Endothelial cell of umbilical vein (primary cell): ENCODE measurements at regions not wholly inside any gene's neighbourhood (a gene's known extent, or its start where the extent isn't known, plus 50 kb on each side); places are given as distances from the start of the nearest gene placed in this dataset.

ENCODE experiments used
- BruUV-seq: library from RNA; stranded (reverse); fragments of 400-500 nt; replicated peaks from 2 replicates; lab custom pipeline; 2021; lab: Mats Ljungman, UMichigan
- CTCF ChIA-PET: fragments of 300-600, 350-600 bp; sonication (Branson Sonifier 250); formaldehyde crosslinking; loops from one replicate; lab custom pipeline; 2021; ENCODE audit warnings: antibody characterized with exemption, inconsistent platforms; lab: Charles Lee
- POLR2A ChIA-PET: fragments of 300-600, 350-600 bp; sonication (Branson Sonifier 250); formaldehyde crosslinking; loops from one replicate; lab custom pipeline; 2021; ENCODE audit warnings: antibody characterized with exemption, inconsistent platforms; lab: Charles Lee
- DNase-seq: peaks from one replicate; pipeline ENCODE4 v3.0.0-alpha.2; 2011; ENCODE audit warnings: low read depth, low spot score
- FAIRE-seq: peaks from 2 replicates; lab custom pipeline; 2011; peaks lifted over from hg19 to GRCh38; lab: Jason Lieb, UNC
- H2AFZ ChIP-seq: 2 replicates; pipeline ENCODE4 v1.6.0; 2012; ENCODE audit warnings: low read depth, low read length, control low read depth, inconsistent platforms
- H3K27ac ChIP-seq: 2 replicates; pipeline ENCODE4 v1.5.1; 2011; ENCODE audit warnings: low read depth, mild to moderate bottlenecking, control low read depth, low read length, moderate library complexity; ENCODE audit not compliant: insufficient read depth
- H3K27me3 ChIP-seq, 2 experiments: 2 replicates each; pipeline versions ENCODE4 v1.6.0 to v1.6.1; 2011; ENCODE audit warnings: low read length in 2 of 2, mixed read lengths in 1 of 2; ENCODE audit not compliant: control insufficient read depth in 2 of 2, insufficient read depth in 2 of 2
- H3K36me3 ChIP-seq, 2 experiments: 2 replicates in 1 of 2; 3 replicates in 1 of 2; pipeline ENCODE4 v1.5.1; 2011; ENCODE audit warnings: low read length in 2 of 2, mild to moderate bottlenecking in 1 of 2, moderate library complexity in 1 of 2; ENCODE audit not compliant: control insufficient read depth in 2 of 2, insufficient read depth in 2 of 2; ENCODE audit errors: extremely low read depth in 1 of 2
- H3K4me1 ChIP-seq: 3 replicates; pipeline ENCODE4 v1.5.1; 2011; ENCODE audit warnings: mild to moderate bottlenecking, low read length; ENCODE audit not compliant: control insufficient read depth, insufficient read depth; ENCODE audit errors: extremely low read depth
- H3K4me2 ChIP-seq: 2 replicates; pipeline ENCODE4 v1.6.1; 2011; ENCODE audit warnings: low read length, control low read depth, mixed read lengths; ENCODE audit not compliant: insufficient read depth
- H3K4me3 ChIP-seq, 3 experiments: fragments of 200-600 bp in 1 of 3; sonication (generic), shearing (Covaris generic) in 1 of 3; replicated peaks in 1 of 3; 2 replicates each; pipeline ENCODE4 v1.5.1; 2011 to 2016; ENCODE audit warnings: control low read depth in 3 of 3, low read length in 3 of 3, mild to moderate bottlenecking in 2 of 3, inconsistent platforms in 1 of 3, low read depth in 1 of 3, moderate library complexity in 1 of 3; ENCODE audit not compliant: insufficient read depth in 1 of 3
- H3K79me2 ChIP-seq: 2 replicates; pipeline ENCODE4 v1.6.0; 2012; ENCODE audit warnings: low read length, inconsistent platforms; ENCODE audit not compliant: control insufficient read depth, insufficient read depth
- H3K9ac ChIP-seq: replicated peaks from 2 replicates; pipeline ENCODE3; 2011; ENCODE audit warnings: low read length, control low read depth; ENCODE audit not compliant: insufficient read depth; ENCODE audit errors: extremely low read depth
- H3K9me1 ChIP-seq: replicated peaks from 3 replicates; pipeline ENCODE4 v1.6.0; 2011; ENCODE audit warnings: mild to moderate bottlenecking, low read length; ENCODE audit not compliant: control insufficient read depth, insufficient read depth; ENCODE audit errors: extremely low read depth
- H3K9me3 ChIP-seq: replicated peaks from 2 replicates; pipeline ENCODE4 v1.5.1; 2012; ENCODE audit warnings: low read length, inconsistent platforms; ENCODE audit not compliant: control insufficient read depth, insufficient read depth
- H4K20me1 ChIP-seq: replicated peaks from 2 replicates; pipeline ENCODE3; 2011; ENCODE audit warnings: mild to moderate bottlenecking, low read length; ENCODE audit not compliant: control insufficient read depth, insufficient read depth; ENCODE audit errors: extremely low read depth
- EZH2 ChIP-seq: IDR thresholded peaks from 2 replicates; pipeline ENCODE4 v1.6.1; 2012; ENCODE audit warnings: borderline replicate concordance, low read depth, mild to moderate bottlenecking, moderate library complexity, low read length, inconsistent platforms; ENCODE audit not compliant: severe bottlenecking
- FOS ChIP-seq: IDR thresholded peaks from 2 replicates; pipeline ENCODE4 v1.6.1; 2011; ENCODE audit warnings: mild to moderate bottlenecking, low read length, moderate library complexity, borderline replicate concordance; ENCODE audit not compliant: insufficient read depth
- GATA2 ChIP-seq: IDR thresholded peaks from 2 replicates; pipeline ENCODE4 v1.7.0; 2011; ENCODE audit warnings: low read depth, mild to moderate bottlenecking, moderate library complexity, mixed read lengths, low read length; ENCODE audit not compliant: insufficient read length, insufficient read depth
- JUN ChIP-seq: IDR thresholded peaks from 2 replicates; pipeline ENCODE4 v1.6.1; 2011; ENCODE audit warnings: borderline replicate concordance, low read depth; ENCODE audit not compliant: insufficient read length, insufficient read depth
- MYC ChIP-seq: IDR thresholded peaks from one replicate; pipeline ENCODE4 v1.6.1; 2011; ENCODE audit warnings: mild to moderate bottlenecking, low read depth, low read length
- POLR2A ChIP-seq: IDR thresholded peaks from 2 replicates; pipeline ENCODE4 v1.6.1; 2012; ENCODE audit warnings: low read depth, mild to moderate bottlenecking, control low read depth, low read length
- POLR2AphosphoS5 ChIP-seq: IDR thresholded peaks from 2 replicates; pipeline ENCODE4 v1.6.1; 2012; ENCODE audit warnings: low read depth, mild to moderate bottlenecking, control low read depth, low read length, moderate library complexity; ENCODE audit not compliant: insufficient read depth
- dilution Hi-C: fragments of 300-500 bp; cut with MboI; formaldehyde crosslinking; loops from one replicate; pipeline ENCODE4 v1.15.0; 2019; ENCODE audit warnings: low sequenced_read_pairs; ENCODE audit not compliant: extremely low pct_ligation_motif_present
- intact Hi-C: fragments of 100-400 bp; cut with micrococcal nuclease; formaldehyde crosslinking; loops from one replicate; pipeline ENCODE4 v1.10.0; 2022
- TF ChIP-seq, protein P1 (sequence below): IDR thresholded peaks from 2 replicates; pipeline ENCODE4 v1.6.1; 2011; ENCODE audit not compliant: insufficient read depth, insufficient read length
- TF ChIP-seq, protein P2 (sequence below), 2 donors: IDR thresholded peaks; 1 replicate in 1 of 2; 2 replicates in 1 of 2; pipeline ENCODE4 v1.5.1; 2011; ENCODE audit warnings: low read length in 2 of 2, mild to moderate bottlenecking in 2 of 2, moderate library complexity in 2 of 2, control low read depth in 1 of 2, inconsistent platforms in 1 of 2, low read depth in 1 of 2; ENCODE audit not compliant: insufficient read depth in 1 of 2; ENCODE audit errors: extremely low read depth in 1 of 2

DNA sequence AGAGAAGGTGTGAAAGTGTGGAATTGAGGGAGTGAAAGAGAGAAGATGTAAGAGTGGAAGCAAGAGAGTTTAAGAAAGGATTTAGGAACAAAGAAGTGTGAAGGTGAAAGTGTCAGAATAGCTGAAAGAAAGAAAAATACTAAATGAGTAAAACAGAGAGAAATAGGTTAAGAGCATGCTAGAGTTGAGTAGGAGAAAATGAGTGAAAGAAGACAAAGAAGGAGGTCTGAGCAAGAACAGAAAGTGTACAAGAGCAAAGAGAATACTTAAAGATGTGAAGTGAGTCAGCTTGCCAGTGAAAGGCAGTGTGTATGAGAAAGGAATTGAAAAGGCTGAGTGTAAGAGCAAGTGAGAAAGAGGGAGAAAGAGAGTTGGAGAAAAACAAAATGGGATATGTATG lies 348.8 kb upstream of the BCHE start:
- Histone ChIP-seq H3K4me3 (no peak overlapping the region), H4K20me1 (no peaks in the 10 kb centered on the region), H3K79me2 (no peaks in the 10 kb centered on the region), H3K27ac (no peak overlapping the region), H3K9me1 (no peaks in the 10 kb centered on the region), H3K36me3 (no peaks in the 10 kb centered on the region), H3K4me1 (no peaks in the 10 kb centered on the region), H3K27me3 (no peaks in the 10 kb centered on the region), H3K9ac (no peak overlapping the region), H3K4me2 (no peak overlapping the region), H2AFZ (no peak overlapping the region), H3K9me3 (no peaks in the 10 kb centered on the region)
- intact Hi-C loops, result no loop called here
- BruUV-seq, result no TSS peak
- DNase-seq (no peak), FAIRE-seq (no peak)
- TF ChIP-seq POLR2AphosphoS5, result no peak
- no peak for TF ChIP-seq FOS
- TF ChIP-seq, protein P1, sequence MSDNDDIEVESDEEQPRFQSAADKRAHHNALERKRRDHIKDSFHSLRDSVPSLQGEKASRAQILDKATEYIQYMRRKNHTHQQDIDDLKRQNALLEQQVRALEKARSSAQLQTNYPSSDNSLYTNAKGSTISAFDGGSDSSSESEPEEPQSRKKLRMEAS, result no peak
- TF ChIP-seq POLR2A, result no peak
- no peak for TF ChIP-seq MYC
- no peak for TF ChIP-seq GATA2
- dilution Hi-C loops, result no loop called here
- POLR2A ChIA-PET, result no interaction called here
- CTCF ChIA-PET, result no interaction called here

DNA sequence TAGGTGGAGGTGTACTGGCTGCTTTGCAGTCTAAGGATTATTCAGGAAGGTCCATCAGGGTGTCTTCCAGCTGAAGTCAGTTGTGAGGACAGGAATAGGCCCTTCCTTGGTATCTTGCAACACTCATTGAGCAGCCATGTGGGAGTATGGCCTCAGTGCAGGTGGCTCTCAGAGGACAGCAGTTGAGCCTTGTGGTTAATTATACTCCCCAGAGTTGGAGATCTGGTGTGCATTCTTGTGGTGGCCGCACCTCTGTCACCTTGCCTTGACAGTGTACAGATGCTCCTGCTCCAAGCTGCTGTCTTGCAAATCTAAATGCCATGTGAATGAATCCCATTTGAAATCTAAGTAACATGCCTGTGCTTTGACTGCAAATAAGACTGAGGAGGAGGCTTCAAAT lies 339.9 kb upstream of the BCHE start:
- H3K27ac ChIP-seq, result no peak overlapping the region
- no peak overlapping the region for H3K9ac ChIP-seq
- H3K36me3 ChIP-seq, result no peaks in the 10 kb centered on the region
- BruUV-seq, result no TSS peak
- no peak overlapping the region for H3K4me2 ChIP-seq
- H3K4me1 ChIP-seq, result no peaks in the 10 kb centered on the region
- dilution Hi-C loops (no loop called here), intact Hi-C loops (no loop called here)
- FAIRE-seq, result no peak
- H4K20me1 ChIP-seq, result no peaks in the 10 kb centered on the region
- H3K4me3 ChIP-seq, result no peak overlapping the region
- TF ChIP-seq MYC, result no peak
- TF ChIP-seq, protein P1, result no peak
- no peak for TF ChIP-seq EZH2
- no peak for TF ChIP-seq FOS
- no peak for TF ChIP-seq JUN
- no peak for TF ChIP-seq POLR2AphosphoS5
- TF ChIP-seq, protein P2, sequence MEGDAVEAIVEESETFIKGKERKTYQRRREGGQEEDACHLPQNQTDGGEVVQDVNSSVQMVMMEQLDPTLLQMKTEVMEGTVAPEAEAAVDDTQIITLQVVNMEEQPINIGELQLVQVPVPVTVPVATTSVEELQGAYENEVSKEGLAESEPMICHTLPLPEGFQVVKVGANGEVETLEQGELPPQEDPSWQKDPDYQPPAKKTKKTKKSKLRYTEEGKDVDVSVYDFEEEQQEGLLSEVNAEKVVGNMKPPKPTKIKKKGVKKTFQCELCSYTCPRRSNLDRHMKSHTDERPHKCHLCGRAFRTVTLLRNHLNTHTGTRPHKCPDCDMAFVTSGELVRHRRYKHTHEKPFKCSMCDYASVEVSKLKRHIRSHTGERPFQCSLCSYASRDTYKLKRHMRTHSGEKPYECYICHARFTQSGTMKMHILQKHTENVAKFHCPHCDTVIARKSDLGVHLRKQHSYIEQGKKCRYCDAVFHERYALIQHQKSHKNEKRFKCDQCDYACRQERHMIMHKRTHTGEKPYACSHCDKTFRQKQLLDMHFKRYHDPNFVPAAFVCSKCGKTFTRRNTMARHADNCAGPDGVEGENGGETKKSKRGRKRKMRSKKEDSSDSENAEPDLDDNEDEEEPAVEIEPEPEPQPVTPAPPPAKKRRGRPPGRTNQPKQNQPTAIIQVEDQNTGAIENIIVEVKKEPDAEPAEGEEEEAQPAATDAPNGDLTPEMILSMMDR (IDR thresholded peaks at IDR 0.05; ENCODE audit: extremely low read depth in 1 of 2, insufficient read depth in 1 of 2, low read depth in 1 of 2, low read length in 2 of 2), result no peak
- no peak for TF ChIP-seq GATA2
- no peak for TF ChIP-seq POLR2A
- H3K27me3 ChIP-seq, result no peaks in the 10 kb centered on the region
- no peak overlapping the region for H2AFZ ChIP-seq
- H3K9me3 ChIP-seq, result peaks cover 5% of the 10 kb centered on the region
- no peaks in the 10 kb centered on the region for H3K79me2 ChIP-seq
- ChIA-PET POLR2A (no interaction called here), CTCF (no interaction called here)
- H3K9me1 ChIP-seq, result no peaks in the 10 kb centered on the region
- DNase-seq, result no peak
